Panc1 (cell line): ENCODE measurements at regions not wholly inside any gene's neighbourhood (a gene's known extent, or its start where the extent isn't known, plus 50 kb on each side); places are given as distances from the start of the nearest gene placed in this dataset.

Source experiments
- POLR2AphosphoS5 ChIP-seq: IDR thresholded peaks from 2 replicates; pipeline ENCODE4 v1.6.1; 2012; ENCODE audit warnings: mild to moderate bottlenecking, low read depth, low read length, moderate library complexity
- TCF7L2 ChIP-seq: IDR thresholded peaks from 2 replicates; pipeline ENCODE4 v1.6.1; 2011; ENCODE audit warnings: mild to moderate bottlenecking, low read depth, low read length, inconsistent platforms
- TF ChIP-seq, protein P1 (sequence below): fragments of 450-650 bp; IDR thresholded peaks from 2 replicates; pipeline ENCODE4 v1.5.1; 2017; ENCODE audit warnings: mild to moderate bottlenecking
- TF ChIP-seq, protein P2 (sequence below), 2 experiments: IDR thresholded peaks; 2 replicates each; pipeline ENCODE4 v1.6.1; 2011 to 2012; ENCODE audit warnings: low read depth in 2 of 2, control low read depth in 1 of 2, low read length in 1 of 2, mild to moderate bottlenecking in 1 of 2, moderate library complexity in 1 of 2; ENCODE audit not compliant: insufficient read depth in 1 of 2

DNA sequence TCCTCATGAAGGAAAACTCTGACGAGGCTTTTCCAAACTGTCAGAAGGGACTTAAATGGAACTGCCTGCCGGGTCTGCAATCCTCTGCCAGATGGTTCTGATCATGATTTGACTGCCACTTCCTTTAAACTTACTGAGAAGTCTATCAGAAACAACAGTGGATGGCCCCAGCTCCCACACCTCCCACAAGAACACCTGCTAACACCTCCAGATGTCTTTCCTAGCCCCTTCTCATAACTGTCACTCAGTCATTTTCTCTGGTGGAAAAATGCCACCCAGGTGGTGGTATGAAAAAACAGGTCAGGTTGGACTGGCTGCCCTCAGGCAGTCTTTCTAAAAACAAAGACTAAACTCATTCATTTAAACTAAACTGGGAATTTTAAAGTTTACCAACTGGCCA is 66.7 kb upstream of the ABCD3 start:
- TF ChIP-seq POLR2AphosphoS5 (no peak), TCF7L2 (no peak)
- TF ChIP-seq, protein P1, sequence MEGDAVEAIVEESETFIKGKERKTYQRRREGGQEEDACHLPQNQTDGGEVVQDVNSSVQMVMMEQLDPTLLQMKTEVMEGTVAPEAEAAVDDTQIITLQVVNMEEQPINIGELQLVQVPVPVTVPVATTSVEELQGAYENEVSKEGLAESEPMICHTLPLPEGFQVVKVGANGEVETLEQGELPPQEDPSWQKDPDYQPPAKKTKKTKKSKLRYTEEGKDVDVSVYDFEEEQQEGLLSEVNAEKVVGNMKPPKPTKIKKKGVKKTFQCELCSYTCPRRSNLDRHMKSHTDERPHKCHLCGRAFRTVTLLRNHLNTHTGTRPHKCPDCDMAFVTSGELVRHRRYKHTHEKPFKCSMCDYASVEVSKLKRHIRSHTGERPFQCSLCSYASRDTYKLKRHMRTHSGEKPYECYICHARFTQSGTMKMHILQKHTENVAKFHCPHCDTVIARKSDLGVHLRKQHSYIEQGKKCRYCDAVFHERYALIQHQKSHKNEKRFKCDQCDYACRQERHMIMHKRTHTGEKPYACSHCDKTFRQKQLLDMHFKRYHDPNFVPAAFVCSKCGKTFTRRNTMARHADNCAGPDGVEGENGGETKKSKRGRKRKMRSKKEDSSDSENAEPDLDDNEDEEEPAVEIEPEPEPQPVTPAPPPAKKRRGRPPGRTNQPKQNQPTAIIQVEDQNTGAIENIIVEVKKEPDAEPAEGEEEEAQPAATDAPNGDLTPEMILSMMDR, result no peak
- TF ChIP-seq, protein P2, sequence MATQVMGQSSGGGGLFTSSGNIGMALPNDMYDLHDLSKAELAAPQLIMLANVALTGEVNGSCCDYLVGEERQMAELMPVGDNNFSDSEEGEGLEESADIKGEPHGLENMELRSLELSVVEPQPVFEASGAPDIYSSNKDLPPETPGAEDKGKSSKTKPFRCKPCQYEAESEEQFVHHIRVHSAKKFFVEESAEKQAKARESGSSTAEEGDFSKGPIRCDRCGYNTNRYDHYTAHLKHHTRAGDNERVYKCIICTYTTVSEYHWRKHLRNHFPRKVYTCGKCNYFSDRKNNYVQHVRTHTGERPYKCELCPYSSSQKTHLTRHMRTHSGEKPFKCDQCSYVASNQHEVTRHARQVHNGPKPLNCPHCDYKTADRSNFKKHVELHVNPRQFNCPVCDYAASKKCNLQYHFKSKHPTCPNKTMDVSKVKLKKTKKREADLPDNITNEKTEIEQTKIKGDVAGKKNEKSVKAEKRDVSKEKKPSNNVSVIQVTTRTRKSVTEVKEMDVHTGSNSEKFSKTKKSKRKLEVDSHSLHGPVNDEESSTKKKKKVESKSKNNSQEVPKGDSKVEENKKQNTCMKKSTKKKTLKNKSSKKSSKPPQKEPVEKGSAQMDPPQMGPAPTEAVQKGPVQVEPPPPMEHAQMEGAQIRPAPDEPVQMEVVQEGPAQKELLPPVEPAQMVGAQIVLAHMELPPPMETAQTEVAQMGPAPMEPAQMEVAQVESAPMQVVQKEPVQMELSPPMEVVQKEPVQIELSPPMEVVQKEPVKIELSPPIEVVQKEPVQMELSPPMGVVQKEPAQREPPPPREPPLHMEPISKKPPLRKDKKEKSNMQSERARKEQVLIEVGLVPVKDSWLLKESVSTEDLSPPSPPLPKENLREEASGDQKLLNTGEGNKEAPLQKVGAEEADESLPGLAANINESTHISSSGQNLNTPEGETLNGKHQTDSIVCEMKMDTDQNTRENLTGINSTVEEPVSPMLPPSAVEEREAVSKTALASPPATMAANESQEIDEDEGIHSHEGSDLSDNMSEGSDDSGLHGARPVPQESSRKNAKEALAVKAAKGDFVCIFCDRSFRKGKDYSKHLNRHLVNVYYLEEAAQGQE (IDR thresholded peaks at IDR 0.05; ENCODE audit: insufficient read depth in 1 of 2, low read depth in 2 of 2, low read length in 1 of 2), result no peak
